HCT116 (cell line): ENCODE measurements at regions not wholly inside any gene's neighbourhood (a gene's known extent, or its start where the extent isn't known, plus 50 kb on each side); places are given as distances from the start of the nearest gene placed in this dataset.

Experiments
- ATAC-seq: fragments of 200-7000 bp; cut with Tn5 transposase; 2 replicates; pipeline ENCODE4 v1.9.1; 2020; ENCODE audit warnings: mild to moderate bottlenecking, moderate library complexity
- BruUV-seq: library from RNA; stranded (reverse); fragments of 400-500 nt; replicated peaks from 2 replicates; lab custom pipeline; 2021; lab: Mats Ljungman, UMichigan
- CTCF ChIA-PET: fragments of 300-600 bp; sonication (Branson Sonifier 250); formaldehyde crosslinking; loops from one replicate; lab custom pipeline; 2021; ENCODE audit warnings: antibody characterized with exemption; lab: Charles Lee
- POLR2A ChIA-PET: fragments of 300-600, 350-600 bp; sonication (Branson Sonifier 250); formaldehyde crosslinking; loops from one replicate; lab custom pipeline; 2021; ENCODE audit warnings: antibody characterized with exemption; lab: Charles Lee
- RAD21 ChIA-PET, 2 experiments: fragments of 300-600 bp; sonication (Branson Sonifier 250); formaldehyde crosslinking; loops; one replicate each; lab custom pipeline; 2023; ENCODE audit warnings: low total read pairs in 2 of 2; ENCODE audit not compliant: uncharacterized antibody in 2 of 2, unreplicated experiment in 2 of 2, low non-redundant PET in 1 of 2; lab: Charles Lee
- DNase-seq: peaks from one replicate; pipeline ENCODE4 v3.0.0-alpha.2; 2010; ENCODE audit warnings: low read depth, low spot score
- H2AFZ ChIP-seq: fragments of 200-600 bp; shearing (Covaris generic), sonication (generic); 2 replicates; pipeline ENCODE4 v1.6.1; 2017; ENCODE audit warnings: low read depth, mixed run types, mixed read lengths, antibody characterized with exemption, low read length; ENCODE audit not compliant: poor library complexity, severe bottlenecking
- H3K27ac ChIP-seq: 2 replicates; pipeline ENCODE4 v1.5.1; 2012; ENCODE audit warnings: low read depth, low read length
- H3K27me3 ChIP-seq: fragments of 200-600 bp; sonication (generic); 2 replicates; pipeline ENCODE4 v1.6.1; 2016; ENCODE audit warnings: mixed run types, low read length, mixed read lengths; ENCODE audit not compliant: insufficient read depth
- H3K36me3 ChIP-seq, 2 experiments: fragments of 200-500 bp in 1 of 2; fragments of 200-600 bp in 1 of 2; sonication (Bioruptor generic) in 1 of 2; sonication (generic) in 1 of 2; 2 replicates each; pipeline versions ENCODE4 v1.5.1 to v1.6.1; 2014 to 2016; ENCODE audit warnings: low read length in 2 of 2, inconsistent platforms in 1 of 2, mixed read lengths in 1 of 2, mixed run types in 1 of 2; ENCODE audit not compliant: insufficient read depth in 2 of 2, control insufficient read depth in 1 of 2
- H3K4me1 ChIP-seq, 2 experiments: fragments of 200-600 bp in 1 of 2; sonication (generic) in 1 of 2; 2 replicates each; pipeline versions ENCODE4 v1.5.1 to v1.6.1; 2012 to 2017; ENCODE audit warnings: low read length in 2 of 2, inconsistent platforms in 1 of 2, mild to moderate bottlenecking in 1 of 2, mixed read lengths in 1 of 2, mixed run types in 1 of 2, moderate library complexity in 1 of 2; ENCODE audit not compliant: insufficient read depth in 2 of 2, control insufficient read depth in 1 of 2
- H3K4me2 ChIP-seq: fragments of 200-600 bp; sonication (generic); 2 replicates; pipeline ENCODE4 v1.6.1; 2017; ENCODE audit warnings: mixed run types, low read length, mixed read lengths
- H3K4me3 ChIP-seq, 2 experiments: fragments of 200-600 bp in 1 of 2; sonication (generic) in 1 of 2; replicated peaks in 1 of 2; 2 replicates each; pipeline ENCODE4 v1.5.1; 2011 to 2016; ENCODE audit warnings: low read length in 2 of 2, control low read depth in 1 of 2, low read depth in 1 of 2, mild to moderate bottlenecking in 1 of 2, mixed read lengths in 1 of 2, mixed run types in 1 of 2
- H3K79me2 ChIP-seq: fragments of 200-600 bp; sonication (generic); 2 replicates; pipeline ENCODE4 v1.6.1; 2017; ENCODE audit warnings: mild to moderate bottlenecking, mixed run types, low read length, moderate library complexity, mixed read lengths; ENCODE audit not compliant: insufficient read depth
- H3K9ac ChIP-seq: fragments of 200-600 bp; sonication (generic); 2 replicates; pipeline ENCODE4 v1.6.1; 2016; ENCODE audit warnings: low read length, mixed read lengths
- H3K9me2 ChIP-seq: fragments of 200-600 bp; sonication (generic), shearing (Covaris generic); 2 replicates; pipeline ENCODE4 v1.6.1; 2017; ENCODE audit warnings: mixed run types, mild to moderate bottlenecking, moderate library complexity; ENCODE audit not compliant: insufficient read depth
- H3K9me3 ChIP-seq, 2 experiments: fragments of 200-500 bp in 1 of 2; fragments of 200-600 bp in 1 of 2; sonication (Bioruptor generic) in 1 of 2; sonication (generic) in 1 of 2; 2 replicates each; pipeline ENCODE4 v1.6.1; 2014 to 2017; ENCODE audit warnings: low read length in 2 of 2, mixed read lengths in 2 of 2, inconsistent platforms in 1 of 2, low read depth in 1 of 2, mild to moderate bottlenecking in 1 of 2, mixed run types in 1 of 2, moderate library complexity in 1 of 2; ENCODE audit not compliant: control insufficient read depth in 1 of 2, insufficient read depth in 1 of 2
- H4K20me1 ChIP-seq: fragments of 200-600 bp; sonication (generic), shearing (Covaris generic); 2 replicates; pipeline ENCODE4 v1.6.1; 2017; ENCODE audit warnings: mixed run types, mild to moderate bottlenecking, moderate library complexity; ENCODE audit not compliant: insufficient read depth
- CBX3 ChIP-seq: IDR thresholded peaks from 2 replicates; pipeline ENCODE4 v1.6.1; 2012; ENCODE audit warnings: low read depth
- ELF1 ChIP-seq: IDR thresholded peaks from 2 replicates; pipeline ENCODE4 v1.6.1; 2012; ENCODE audit warnings: low read depth, borderline replicate concordance
- EZH2 ChIP-seq: fragments of 200-600 bp; sonication (generic); IDR thresholded peaks from 2 replicates; pipeline ENCODE4 v1.6.1; 2017; ENCODE audit warnings: antibody characterized with exemption, mixed run types
- EZH2phosphoT487 ChIP-seq: fragments of 200-600 bp; IDR thresholded peaks from 2 replicates; pipeline ENCODE4 v1.6.1; 2018; ENCODE audit warnings: antibody characterized with exemption, borderline replicate concordance
- FOSL1 ChIP-seq: IDR thresholded peaks from 2 replicates; pipeline ENCODE4 v1.6.1; 2012; ENCODE audit warnings: low read depth
- RAD21 ChIP-seq: IDR thresholded peaks from 2 replicates; pipeline ENCODE4 v1.6.1; 2012; ENCODE audit warnings: low read depth, mild to moderate bottlenecking
- SP1 ChIP-seq: IDR thresholded peaks from 2 replicates; pipeline ENCODE4 v1.6.1; 2012; ENCODE audit warnings: low read depth
- SRF ChIP-seq: IDR thresholded peaks from 2 replicates; pipeline ENCODE4 v1.6.1; 2012; ENCODE audit warnings: low read depth
- TCF7L2 ChIP-seq: IDR thresholded peaks from 2 replicates; pipeline ENCODE4 v1.7.0; 2011; ENCODE audit warnings: borderline replicate concordance, inconsistent platforms; ENCODE audit not compliant: insufficient read depth, insufficient read length; ENCODE audit errors: extremely low read depth
- YY1 ChIP-seq: IDR thresholded peaks from 2 replicates; pipeline ENCODE4 v1.6.1; 2011; ENCODE audit warnings: low read length, low read depth, moderate library complexity, mild to moderate bottlenecking; ENCODE audit not compliant: insufficient replicate concordance; ENCODE audit errors: extremely low read depth
- ZFX ChIP-seq: fragments of 450-650 bp; IDR thresholded peaks from 2 replicates; pipeline ENCODE4 v1.6.1; 2017
- intact Hi-C: fragments of 100-400 bp; cut with micrococcal nuclease; formaldehyde crosslinking; loops from 2 replicates; pipeline ENCODE4 v1.10.0; 2022
- TF ChIP-seq, protein P1 (sequence below): IDR thresholded peaks from 2 replicates; pipeline ENCODE4 v1.6.1; 2012; ENCODE audit warnings: low read depth
- TF ChIP-seq, protein P2 (sequence below): IDR thresholded peaks from 2 replicates; pipeline ENCODE4 v1.6.1; 2012
- TF ChIP-seq, protein P3 (sequence below): IDR thresholded peaks from 2 replicates; pipeline ENCODE4 v1.6.1; 2011; ENCODE audit warnings: mild to moderate bottlenecking, low read length, moderate library complexity; ENCODE audit not compliant: insufficient replicate concordance; ENCODE audit errors: extremely low read depth
- TF ChIP-seq, protein P4 (sequence below): IDR thresholded peaks from 2 replicates; pipeline ENCODE4 v1.6.1; 2012

DNA sequence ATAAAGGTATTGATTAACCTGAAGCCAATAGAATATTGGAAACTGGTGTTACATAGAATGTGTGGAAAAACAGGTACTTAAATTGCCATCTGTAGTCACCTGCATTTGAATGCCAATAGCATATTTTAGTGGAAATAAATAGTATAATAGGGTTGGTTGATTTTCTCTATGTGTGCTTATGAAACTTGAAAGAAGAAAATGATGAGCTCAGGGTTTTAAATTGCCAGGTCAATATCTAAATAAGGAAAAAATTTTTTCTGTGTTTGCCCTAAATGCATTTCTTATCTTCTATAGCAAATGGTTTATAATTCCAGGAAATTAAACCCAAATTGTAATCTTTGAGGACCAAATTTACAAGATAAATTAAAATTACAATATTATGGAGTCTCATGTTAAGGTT, 626.6 kb downstream of the CDH8 start:
- H3K9ac ChIP-seq = no peak overlapping the region
- H2AFZ ChIP-seq = no peak overlapping the region
- ATAC-seq (no peak), DNase-seq (no peak)
- H3K27me3 ChIP-seq = no peaks in the 10 kb centered on the region
- no peak overlapping the region for H3K4me3 ChIP-seq
- no peak overlapping the region for H3K4me2 ChIP-seq
- H3K27ac ChIP-seq = no peak overlapping the region
- H3K36me3 ChIP-seq = no peaks in the 10 kb centered on the region
- no peaks in the 10 kb centered on the region for H3K9me2 ChIP-seq
- BruUV-seq = no TSS peak
- H3K79me2 ChIP-seq = no peaks in the 10 kb centered on the region
- H3K4me1 ChIP-seq = no peaks in the 10 kb centered on the region
- H3K9me3 ChIP-seq = peaks cover 8 to 27% of the 10 kb centered on the region in 2 experiments; a peak in 3 of 4 replicates
- ChIA-PET POLR2A (no interaction called here), RAD21 (no interaction called here), CTCF (no interaction called here)
- intact Hi-C loops = no loop called here
- no peak for TF ChIP-seq EZH2phosphoT487
- no peak for TF ChIP-seq YY1
- TF ChIP-seq, protein P1, sequence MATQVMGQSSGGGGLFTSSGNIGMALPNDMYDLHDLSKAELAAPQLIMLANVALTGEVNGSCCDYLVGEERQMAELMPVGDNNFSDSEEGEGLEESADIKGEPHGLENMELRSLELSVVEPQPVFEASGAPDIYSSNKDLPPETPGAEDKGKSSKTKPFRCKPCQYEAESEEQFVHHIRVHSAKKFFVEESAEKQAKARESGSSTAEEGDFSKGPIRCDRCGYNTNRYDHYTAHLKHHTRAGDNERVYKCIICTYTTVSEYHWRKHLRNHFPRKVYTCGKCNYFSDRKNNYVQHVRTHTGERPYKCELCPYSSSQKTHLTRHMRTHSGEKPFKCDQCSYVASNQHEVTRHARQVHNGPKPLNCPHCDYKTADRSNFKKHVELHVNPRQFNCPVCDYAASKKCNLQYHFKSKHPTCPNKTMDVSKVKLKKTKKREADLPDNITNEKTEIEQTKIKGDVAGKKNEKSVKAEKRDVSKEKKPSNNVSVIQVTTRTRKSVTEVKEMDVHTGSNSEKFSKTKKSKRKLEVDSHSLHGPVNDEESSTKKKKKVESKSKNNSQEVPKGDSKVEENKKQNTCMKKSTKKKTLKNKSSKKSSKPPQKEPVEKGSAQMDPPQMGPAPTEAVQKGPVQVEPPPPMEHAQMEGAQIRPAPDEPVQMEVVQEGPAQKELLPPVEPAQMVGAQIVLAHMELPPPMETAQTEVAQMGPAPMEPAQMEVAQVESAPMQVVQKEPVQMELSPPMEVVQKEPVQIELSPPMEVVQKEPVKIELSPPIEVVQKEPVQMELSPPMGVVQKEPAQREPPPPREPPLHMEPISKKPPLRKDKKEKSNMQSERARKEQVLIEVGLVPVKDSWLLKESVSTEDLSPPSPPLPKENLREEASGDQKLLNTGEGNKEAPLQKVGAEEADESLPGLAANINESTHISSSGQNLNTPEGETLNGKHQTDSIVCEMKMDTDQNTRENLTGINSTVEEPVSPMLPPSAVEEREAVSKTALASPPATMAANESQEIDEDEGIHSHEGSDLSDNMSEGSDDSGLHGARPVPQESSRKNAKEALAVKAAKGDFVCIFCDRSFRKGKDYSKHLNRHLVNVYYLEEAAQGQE = no peak
- no peak for TF ChIP-seq TCF7L2
- no peak for TF ChIP-seq CBX3
- no peak for TF ChIP-seq SRF
- TF ChIP-seq, protein P2, sequence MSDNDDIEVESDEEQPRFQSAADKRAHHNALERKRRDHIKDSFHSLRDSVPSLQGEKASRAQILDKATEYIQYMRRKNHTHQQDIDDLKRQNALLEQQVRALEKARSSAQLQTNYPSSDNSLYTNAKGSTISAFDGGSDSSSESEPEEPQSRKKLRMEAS = no peak
- TF ChIP-seq, protein P3, sequence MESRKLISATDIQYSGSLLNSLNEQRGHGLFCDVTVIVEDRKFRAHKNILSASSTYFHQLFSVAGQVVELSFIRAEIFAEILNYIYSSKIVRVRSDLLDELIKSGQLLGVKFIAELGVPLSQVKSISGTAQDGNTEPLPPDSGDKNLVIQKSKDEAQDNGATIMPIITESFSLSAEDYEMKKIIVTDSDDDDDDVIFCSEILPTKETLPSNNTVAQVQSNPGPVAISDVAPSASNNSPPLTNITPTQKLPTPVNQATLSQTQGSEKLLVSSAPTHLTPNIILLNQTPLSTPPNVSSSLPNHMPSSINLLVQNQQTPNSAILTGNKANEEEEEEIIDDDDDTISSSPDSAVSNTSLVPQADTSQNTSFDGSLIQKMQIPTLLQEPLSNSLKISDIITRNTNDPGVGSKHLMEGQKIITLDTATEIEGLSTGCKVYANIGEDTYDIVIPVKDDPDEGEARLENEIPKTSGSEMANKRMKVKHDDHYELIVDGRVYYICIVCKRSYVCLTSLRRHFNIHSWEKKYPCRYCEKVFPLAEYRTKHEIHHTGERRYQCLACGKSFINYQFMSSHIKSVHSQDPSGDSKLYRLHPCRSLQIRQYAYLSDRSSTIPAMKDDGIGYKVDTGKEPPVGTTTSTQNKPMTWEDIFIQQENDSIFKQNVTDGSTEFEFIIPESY = no peak
- TF ChIP-seq SP1 = no peak
- TF ChIP-seq EZH2 = no peak
- TF ChIP-seq RAD21 = no peak
- TF ChIP-seq ELF1 = no peak
- TF ChIP-seq FOSL1 = no peak
- TF ChIP-seq, protein P4, sequence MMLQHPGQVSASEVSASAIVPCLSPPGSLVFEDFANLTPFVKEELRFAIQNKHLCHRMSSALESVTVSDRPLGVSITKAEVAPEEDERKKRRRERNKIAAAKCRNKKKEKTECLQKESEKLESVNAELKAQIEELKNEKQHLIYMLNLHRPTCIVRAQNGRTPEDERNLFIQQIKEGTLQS = no peak
- no peak for TF ChIP-seq ZFX
- H4K20me1 ChIP-seq = no peaks in the 10 kb centered on the region
